OCI-LY1 (cell line): ENCODE measurements at regions not wholly inside any gene's neighbourhood (a gene's known extent, or its start where the extent isn't known, plus 50 kb on each side); places are given as distances from the start of the nearest gene placed in this dataset.

ENCODE experiments used
- EZH2 ChIP-seq: fragments of 200-600 bp; sonication (generic), shearing (Covaris generic); IDR thresholded peaks from 2 replicates; pipeline ENCODE4 v1.8.0; 2017; ENCODE audit warnings: borderline replicate concordance, mixed run types, mild to moderate bottlenecking, antibody characterized with exemption, low read length, moderate library complexity, mixed read lengths
- TF ChIP-seq, protein P1 (sequence below): fragments of 200-600 bp; sonication (generic), shearing (Covaris generic); IDR thresholded peaks from 2 replicates; pipeline ENCODE4 v1.5.1; 2017; ENCODE audit warnings: mild to moderate bottlenecking, antibody characterized with exemption, low read length, moderate library complexity, mixed read lengths

DNA sequence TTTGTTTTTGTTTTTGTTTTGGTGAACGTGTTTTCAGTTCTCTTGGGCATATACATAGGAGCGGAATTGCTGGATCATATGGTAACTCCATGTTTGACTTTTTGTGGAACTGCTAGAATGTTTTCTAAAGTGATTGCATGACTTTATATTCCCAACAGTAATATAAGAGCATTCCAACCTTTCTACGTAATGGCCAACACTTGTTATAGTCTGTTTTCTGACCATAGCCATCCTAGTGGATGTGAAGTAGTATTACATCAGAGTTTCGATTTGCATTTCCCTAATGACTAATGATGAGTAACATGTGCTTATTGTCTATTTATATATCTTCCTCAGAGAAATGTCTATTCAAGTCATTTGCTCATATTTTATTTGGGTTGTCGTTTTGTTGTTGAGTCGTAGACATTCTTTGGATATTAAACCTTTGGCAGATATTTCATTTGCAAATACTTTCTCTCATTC lies 268.7 kb downstream of the AEBP2 start:
- TF ChIP-seq, protein P1, sequence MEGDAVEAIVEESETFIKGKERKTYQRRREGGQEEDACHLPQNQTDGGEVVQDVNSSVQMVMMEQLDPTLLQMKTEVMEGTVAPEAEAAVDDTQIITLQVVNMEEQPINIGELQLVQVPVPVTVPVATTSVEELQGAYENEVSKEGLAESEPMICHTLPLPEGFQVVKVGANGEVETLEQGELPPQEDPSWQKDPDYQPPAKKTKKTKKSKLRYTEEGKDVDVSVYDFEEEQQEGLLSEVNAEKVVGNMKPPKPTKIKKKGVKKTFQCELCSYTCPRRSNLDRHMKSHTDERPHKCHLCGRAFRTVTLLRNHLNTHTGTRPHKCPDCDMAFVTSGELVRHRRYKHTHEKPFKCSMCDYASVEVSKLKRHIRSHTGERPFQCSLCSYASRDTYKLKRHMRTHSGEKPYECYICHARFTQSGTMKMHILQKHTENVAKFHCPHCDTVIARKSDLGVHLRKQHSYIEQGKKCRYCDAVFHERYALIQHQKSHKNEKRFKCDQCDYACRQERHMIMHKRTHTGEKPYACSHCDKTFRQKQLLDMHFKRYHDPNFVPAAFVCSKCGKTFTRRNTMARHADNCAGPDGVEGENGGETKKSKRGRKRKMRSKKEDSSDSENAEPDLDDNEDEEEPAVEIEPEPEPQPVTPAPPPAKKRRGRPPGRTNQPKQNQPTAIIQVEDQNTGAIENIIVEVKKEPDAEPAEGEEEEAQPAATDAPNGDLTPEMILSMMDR: no peak
- no peak for TF ChIP-seq EZH2
